ENCODE measurements at regions not wholly inside any gene's neighbourhood (a gene's known extent, or its start where the extent isn't known, plus 50 kb on each side); places are given as distances from the start of the nearest gene placed in this dataset.

DNA sequence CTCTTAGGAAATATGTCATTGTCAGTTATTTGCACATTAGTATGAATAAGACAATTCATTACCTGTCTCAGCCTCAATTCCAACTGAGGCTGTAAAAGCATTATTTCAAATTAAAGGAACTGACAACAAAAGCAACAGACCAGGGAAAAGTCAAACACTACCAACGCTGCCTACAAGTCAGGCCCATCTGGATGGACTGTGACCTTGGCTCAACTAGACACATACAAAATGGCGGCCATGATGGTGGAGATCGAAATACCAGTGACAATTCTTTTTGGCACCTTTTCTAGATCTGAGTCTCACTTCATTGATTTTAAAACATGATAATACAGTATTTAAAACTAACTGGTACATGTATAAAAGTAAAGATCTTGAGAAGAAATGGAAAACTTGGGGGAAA is 160.7 kb downstream of the DHX15 start:
- DNase-seq (ENCODE audit: low read depth, low spot score), result no peak
- H3K4me3 ChIP-seq (ENCODE audit: low read length), result no peak overlapping the region

DNA sequence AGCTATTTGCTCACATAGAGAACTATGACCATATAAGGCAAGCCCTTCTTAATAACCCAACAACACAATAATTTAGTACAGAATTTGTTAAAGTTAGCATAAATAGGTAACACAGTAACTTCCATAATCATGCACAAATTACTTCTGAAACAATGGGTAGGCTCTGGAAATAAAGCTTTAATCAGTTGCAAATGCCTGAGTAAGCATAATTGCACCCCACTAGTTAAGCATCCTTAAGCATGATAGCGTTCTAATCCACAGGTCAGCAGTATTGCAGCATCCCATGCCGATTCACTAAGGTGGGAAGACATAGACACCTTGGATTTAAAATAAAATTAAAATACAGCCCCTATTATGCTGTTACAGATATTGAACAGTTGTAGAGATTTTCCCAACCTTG is 161.7 kb downstream of the DHX15 start:
- DNase-seq (ENCODE audit: low read depth, low spot score), result no peak
- H3K4me3 ChIP-seq (ENCODE audit: low read length), result no peak overlapping the region

DNA sequence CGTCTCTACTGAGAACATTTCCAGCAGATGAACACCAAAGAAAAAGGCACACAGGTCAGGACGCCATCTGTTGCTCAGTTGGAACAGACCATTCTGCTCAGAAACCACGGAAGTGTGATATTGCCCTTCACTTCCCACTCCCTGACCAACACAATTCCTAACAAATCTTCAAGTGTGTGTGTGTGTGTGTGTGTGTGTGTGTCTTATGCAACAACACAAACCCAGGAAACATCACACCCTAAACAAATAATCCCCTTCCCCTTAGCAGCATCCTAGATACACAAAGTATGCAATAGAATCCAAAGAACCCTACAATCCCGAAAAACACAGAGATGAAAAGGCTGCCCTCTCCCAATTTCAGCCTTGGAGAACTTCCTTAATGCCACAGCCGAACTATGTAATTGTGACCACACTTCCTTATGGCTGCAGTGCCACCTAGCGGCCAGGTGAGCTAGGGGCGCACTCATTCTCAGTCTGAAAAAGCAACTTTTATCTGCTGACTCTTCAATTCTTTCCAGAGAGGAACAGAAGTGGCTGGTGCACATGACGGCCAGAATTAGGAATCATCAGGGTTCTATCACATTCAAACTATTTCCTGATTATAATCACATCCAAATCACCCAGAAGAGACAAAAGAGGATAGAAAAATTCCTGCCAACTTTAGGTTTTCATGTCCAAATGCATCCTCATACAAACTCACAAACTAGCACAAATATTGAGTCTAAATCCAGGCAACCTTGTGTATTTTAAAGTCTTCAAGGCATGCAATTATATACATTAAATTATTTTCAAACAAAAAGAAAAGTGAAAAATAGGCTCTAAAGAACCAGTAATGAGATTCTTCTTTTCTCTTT is 164.9 kb downstream of the DHX15 start:
- peak; percentile 49 for DNase-seq (ENCODE audit: low read depth, low spot score)
- no peak overlapping the region for H3K4me3 ChIP-seq (ENCODE audit: low read length)

- no peak for DNase-seq (ENCODE audit: low read depth, low spot score)
- no peak overlapping the region for H3K4me3 ChIP-seq (ENCODE audit: low read length)
Measured at GRCh38 chr4:24417206-24417605, 167.1 kb downstream of the DHX15 start.

DNA sequence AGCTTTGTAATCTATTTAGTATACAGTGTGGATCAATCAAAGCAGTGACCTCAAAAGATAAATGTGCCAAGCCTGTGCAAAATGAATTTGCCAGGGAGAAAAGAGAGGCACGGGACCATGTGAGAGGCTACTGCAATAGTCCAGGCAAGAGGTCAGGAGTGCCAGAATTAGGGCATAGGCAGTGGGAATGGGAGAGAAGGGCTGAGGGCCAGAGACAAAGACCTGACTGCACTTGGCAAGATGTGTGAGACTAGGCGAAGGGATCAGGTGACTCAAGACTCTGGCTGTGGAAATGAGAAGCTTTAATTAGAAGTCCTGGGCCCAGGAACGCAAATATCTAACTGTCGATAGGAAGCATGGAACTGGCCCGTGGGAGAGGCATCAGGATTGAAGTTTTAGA is 168.1 kb downstream of the DHX15 start:
- no peak overlapping the region for H3K4me3 ChIP-seq (ENCODE audit: low read length)
- DNase-seq (ENCODE audit: low read depth, low spot score), result no peak

DNA sequence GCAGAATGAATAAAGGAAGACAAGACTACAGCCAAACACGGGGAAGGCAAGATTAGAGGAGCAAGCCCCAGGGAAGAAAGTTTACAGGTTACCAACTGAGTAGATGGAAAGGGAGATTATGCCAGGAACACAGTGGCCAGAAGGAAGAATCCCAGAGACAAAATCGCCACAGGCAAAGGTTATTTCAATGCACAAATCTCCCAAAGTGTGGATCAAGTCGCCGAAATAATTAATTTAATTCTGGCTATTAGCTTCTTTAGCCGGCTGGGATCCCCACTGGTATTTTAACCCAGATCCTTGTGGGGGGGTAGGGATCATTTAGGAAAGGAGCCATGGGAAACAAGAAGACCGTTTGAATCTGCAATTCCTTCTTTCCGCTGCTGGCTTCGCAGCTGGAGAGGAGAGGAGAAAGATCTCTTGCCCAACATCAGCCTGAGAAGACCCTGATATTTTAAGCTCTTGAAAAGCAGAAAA is 171.0 kb downstream of the DHX15 start:
- no peak overlapping the region for H3K4me3 ChIP-seq (ENCODE audit: low read length)
- DNase-seq (ENCODE audit: low read depth, low spot score), result no peak

DNA sequence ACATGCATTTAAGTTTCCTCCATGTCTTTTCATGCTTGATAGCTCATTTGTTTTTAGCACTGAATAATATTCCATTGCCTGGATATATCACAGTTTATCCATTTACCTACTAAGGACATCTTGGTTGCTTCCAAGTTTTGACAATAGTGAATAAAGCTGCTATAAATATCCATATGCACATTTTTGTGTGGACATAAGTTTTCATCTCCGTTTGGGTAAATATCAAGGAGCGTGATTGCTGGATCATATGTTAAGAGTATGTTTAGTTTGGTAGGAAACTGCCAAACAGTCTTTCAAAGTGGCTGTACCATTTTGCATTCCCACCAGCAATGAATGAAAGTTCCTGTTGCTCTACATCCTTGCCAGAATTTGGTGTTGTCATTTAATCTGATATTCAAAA is 172.5 kb downstream of the DHX15 start:
- no peak for DNase-seq (ENCODE audit: low read depth, low spot score)
- no peak overlapping the region for H3K4me3 ChIP-seq (ENCODE audit: low read length)

GRCh38 chr4:24411299-24411698 is 173.1 kb downstream of the DHX15 start:
- DNase-seq (ENCODE audit: low read depth, low spot score), result no peak
- no peak overlapping the region for H3K4me3 ChIP-seq (ENCODE audit: low read length)

DNA sequence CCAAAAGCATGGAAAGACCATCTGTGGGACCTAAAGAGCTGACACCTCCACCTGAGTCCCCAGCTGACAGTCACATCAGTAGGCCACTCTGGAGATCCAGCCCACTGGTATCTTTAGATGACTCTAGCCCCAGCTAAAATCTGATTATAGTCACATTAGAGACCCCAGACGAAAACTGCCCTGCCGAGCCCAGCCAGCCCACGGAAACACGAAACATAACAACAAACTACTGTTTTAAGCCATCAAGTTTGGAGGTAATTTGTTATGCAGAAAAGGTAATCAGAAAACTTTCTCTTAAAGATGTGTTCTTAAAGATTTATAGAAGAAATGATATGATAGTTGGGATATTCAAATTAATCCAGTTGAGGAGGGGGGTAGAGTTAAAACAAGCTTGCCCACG is 175.7 kb downstream of the DHX15 start:
- no peak overlapping the region for H3K4me3 ChIP-seq (ENCODE audit: low read length)
- DNase-seq (ENCODE audit: low read depth, low spot score), result no peak

GRCh38 chr4:24405926-24406325 is 178.4 kb downstream of the DHX15 start:
- DNase-seq (ENCODE audit: low read depth, low spot score), result no peak
- no peak overlapping the region for H3K4me3 ChIP-seq (ENCODE audit: low read length)

- no peak overlapping the region for H3K4me3 ChIP-seq (ENCODE audit: low read length)
- DNase-seq (ENCODE audit: low read depth, low spot score), result no peak
Measured at GRCh38 chr4:24405341-24405740, 179.0 kb downstream of the DHX15 start.

DNA sequence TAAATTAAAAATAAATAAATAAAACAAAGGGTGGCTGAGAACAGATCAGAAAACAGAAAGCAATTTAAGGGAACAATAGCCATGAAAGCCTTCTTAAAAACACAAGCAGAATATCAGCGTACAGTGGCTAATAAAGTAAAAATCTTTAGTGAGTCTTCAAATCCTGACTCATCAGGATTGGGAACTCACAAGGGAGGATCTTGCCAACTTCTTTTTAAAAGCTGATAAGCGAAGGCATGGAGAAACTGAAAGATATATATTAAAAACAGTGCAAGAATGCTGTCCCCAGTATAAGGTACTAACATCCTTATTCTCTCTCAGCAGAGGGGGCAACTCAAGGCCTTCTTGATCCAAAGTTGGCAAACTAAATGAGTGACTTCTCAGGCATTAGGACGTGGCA is 180.1 kb downstream of the DHX15 start:
- H3K4me3 ChIP-seq (ENCODE audit: low read length), result no peak overlapping the region
- DNase-seq (ENCODE audit: low read depth, low spot score), result no peak

GRCh38 chr4:24403265-24403664 is 181.1 kb downstream of the DHX15 start:
- no peak for DNase-seq (ENCODE audit: low read depth, low spot score)
- H3K4me3 ChIP-seq (ENCODE audit: low read length), result no peak overlapping the region

GRCh38 chr4:24400537-24400936 is 183.8 kb downstream of the DHX15 start:
- DNase-seq (ENCODE audit: low read depth, low spot score), result no peak
- no peak overlapping the region for H3K4me3 ChIP-seq (ENCODE audit: low read length)

GRCh38 chr4:24396988-24397387 is 187.4 kb downstream of the DHX15 start:
- no peak overlapping the region for H3K4me3 ChIP-seq (ENCODE audit: low read length)
- no peak for DNase-seq (ENCODE audit: low read depth, low spot score)

DNA sequence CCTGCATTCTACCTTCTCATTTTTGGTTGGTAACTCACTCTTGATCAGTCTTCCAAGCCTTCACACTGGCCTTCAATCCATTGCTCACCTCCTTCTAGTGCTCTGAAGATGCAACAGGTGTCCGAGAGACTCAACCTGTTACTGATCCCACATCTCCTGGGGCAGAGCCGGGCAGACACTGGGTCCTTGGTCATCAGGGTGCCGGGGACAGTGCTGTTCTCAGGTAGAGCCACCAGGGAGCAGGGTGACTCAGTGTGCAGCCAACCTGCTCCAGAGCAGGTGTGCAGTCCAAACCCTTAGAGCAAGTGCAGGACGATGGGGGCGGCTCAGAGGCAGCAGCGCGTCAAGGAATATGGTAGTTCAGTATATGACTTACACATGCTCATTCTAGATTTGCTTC is 188.4 kb downstream of the DHX15 start:
- no peak overlapping the region for H3K4me3 ChIP-seq (ENCODE audit: low read length)
- DNase-seq (ENCODE audit: low read depth, low spot score), result no peak

DNA sequence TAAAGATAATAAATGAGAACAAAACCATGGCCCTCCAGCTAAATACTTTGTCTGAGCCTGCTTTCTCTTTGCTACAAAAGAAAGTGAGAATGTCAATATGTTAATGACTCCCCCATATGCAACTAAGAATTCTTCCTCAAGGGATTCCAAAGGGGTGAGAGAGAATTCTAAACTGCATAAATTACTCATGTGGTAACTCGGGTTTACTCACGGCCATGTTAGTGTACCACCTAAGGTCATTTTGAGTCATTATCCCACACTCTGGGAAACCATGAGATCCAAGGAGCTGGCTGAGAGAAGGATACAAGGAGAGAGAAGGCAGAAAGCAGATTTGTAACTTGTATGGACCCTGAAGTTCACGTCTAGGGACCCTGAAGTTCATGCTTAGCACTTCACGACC is 190.3 kb downstream of the DHX15 start:
- no peak overlapping the region for H3K4me3 ChIP-seq (ENCODE audit: low read length)
- DNase-seq (ENCODE audit: low read depth, low spot score), result no peak

DNA sequence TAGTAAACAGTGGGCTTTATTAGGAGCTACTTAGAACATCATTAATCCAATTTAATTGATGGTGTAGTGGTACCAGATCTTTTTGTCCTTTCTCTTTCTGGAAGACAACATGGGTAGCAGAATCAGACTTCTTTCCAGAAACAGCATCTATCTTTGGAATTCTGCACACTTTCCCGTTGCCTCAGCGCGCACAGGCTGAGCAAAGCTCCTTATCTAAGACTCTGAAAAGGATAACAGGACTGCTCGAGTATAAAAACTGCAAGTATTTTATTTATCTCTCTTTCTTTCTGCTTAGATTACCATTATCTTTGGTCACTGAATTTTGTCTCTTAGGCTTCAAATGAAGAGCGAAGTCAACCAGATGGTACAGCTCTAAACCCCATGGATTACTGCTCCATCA is 191.7 kb downstream of the DHX15 start:
- H3K4me3 ChIP-seq (ENCODE audit: low read length), result no peak overlapping the region
- no peak for DNase-seq (ENCODE audit: low read depth, low spot score)

DNA sequence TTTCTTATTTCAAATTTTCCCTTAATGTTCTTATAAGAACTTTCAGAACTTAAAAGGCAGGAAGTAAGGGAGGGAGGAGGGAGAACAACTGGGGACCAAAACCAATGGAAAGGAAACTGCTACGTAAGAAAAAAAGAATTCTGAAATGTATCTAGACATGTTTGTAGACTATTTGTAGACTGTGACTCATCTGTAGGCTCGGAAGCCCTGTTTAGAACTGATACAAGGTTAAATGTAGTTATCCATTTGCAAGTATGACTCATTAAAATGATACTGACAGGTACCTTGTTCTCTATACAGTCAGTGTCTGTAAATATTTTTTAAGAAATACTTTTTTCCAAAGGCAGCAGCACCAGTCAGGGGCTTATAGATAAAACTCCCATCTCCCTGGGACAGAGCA is 202.0 kb downstream of the DHX15 start:
- H3K4me3 ChIP-seq (ENCODE audit: low read length), result no peak overlapping the region
- DNase-seq (ENCODE audit: low read depth, low spot score), result peak; percentile 1

DNA sequence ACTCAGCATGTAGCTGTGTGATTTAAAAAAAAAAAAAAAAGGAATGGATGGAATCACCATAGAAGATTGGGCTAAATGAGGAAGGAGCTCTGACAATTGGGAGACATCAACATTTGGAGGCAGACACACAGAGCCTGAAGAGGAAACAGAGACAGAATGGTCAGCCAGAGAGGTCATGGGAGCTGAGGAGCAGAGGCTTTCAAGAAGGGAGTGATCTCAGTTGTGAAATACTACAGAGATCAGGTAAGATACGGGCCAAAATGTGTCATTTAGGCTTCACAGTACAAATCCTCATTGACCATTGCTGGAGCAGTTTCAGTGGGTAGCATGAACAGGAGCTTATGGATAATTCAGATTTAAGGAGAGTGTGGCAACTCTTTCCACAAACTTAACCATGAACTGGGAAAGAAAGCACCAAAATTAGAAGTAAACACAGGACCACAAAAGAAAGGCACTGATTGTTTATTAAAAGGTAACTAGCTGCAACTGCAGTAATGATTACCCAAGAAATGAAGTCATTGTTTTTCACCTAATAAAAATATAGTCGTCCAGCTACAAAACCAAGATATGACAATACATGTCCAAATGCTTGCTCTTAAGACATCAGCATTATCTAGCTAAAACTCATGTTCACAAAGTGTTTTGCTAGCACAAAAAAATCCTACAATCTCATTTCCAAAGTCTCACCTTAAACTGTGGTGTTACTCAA is 203.2 kb downstream of the DHX15 start:
- no peak overlapping the region for H3K4me3 ChIP-seq (ENCODE audit: low read length)
- DNase-seq (ENCODE audit: low read depth, low spot score), result no peak

DNA sequence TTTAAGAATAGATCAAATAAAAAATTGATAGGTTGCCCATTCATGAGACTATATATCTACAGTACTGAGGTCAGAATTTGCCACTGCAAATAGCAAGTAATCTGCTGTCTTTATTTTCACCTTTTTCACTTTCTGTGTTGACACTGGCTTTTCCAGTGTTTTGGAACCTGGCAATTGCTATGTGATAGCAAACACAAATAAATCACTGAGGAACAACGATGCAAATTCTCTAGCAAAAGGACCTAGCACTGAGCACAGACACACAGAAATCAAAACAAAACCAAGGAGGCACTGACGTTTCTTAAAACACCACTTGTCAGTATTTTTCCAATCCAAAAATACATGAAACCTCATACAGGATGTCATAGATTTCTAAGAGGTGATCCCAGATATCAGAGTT is 210.7 kb downstream of the DHX15 start:
- DNase-seq (ENCODE audit: low read depth, low spot score), result no peak
- H3K4me3 ChIP-seq (ENCODE audit: low read length), result no peak overlapping the region
